HCT116 (cell line): ENCODE measurements at regions not wholly inside any gene's neighbourhood (a gene's known extent, or its start where the extent isn't known, plus 50 kb on each side); places are given as distances from the start of the nearest gene placed in this dataset.

Source experiments
- ATAC-seq: fragments of 200-7000 bp; cut with Tn5 transposase; 2 replicates; pipeline ENCODE4 v1.9.1; 2020; ENCODE audit warnings: mild to moderate bottlenecking, moderate library complexity
- BruUV-seq: library from RNA; stranded (reverse); fragments of 400-500 nt; replicated peaks from 2 replicates; lab custom pipeline; 2021; lab: Mats Ljungman, UMichigan
- CTCF ChIA-PET: fragments of 300-600 bp; sonication (Branson Sonifier 250); formaldehyde crosslinking; loops from one replicate; lab custom pipeline; 2021; ENCODE audit warnings: antibody characterized with exemption; lab: Charles Lee
- POLR2A ChIA-PET: fragments of 300-600, 350-600 bp; sonication (Branson Sonifier 250); formaldehyde crosslinking; loops from one replicate; lab custom pipeline; 2021; ENCODE audit warnings: antibody characterized with exemption; lab: Charles Lee
- RAD21 ChIA-PET, 2 experiments: fragments of 300-600 bp; sonication (Branson Sonifier 250); formaldehyde crosslinking; loops; one replicate each; lab custom pipeline; 2023; ENCODE audit warnings: low total read pairs in 2 of 2; ENCODE audit not compliant: uncharacterized antibody in 2 of 2, unreplicated experiment in 2 of 2, low non-redundant PET in 1 of 2; lab: Charles Lee
- DNase-seq: peaks from one replicate; pipeline ENCODE4 v3.0.0-alpha.2; 2010; ENCODE audit warnings: low read depth, low spot score
- H2AFZ ChIP-seq: fragments of 200-600 bp; shearing (Covaris generic), sonication (generic); 2 replicates; pipeline ENCODE4 v1.6.1; 2017; ENCODE audit warnings: low read depth, mixed run types, mixed read lengths, antibody characterized with exemption, low read length; ENCODE audit not compliant: poor library complexity, severe bottlenecking
- H3K27ac ChIP-seq: 2 replicates; pipeline ENCODE4 v1.5.1; 2012; ENCODE audit warnings: low read depth, low read length
- H3K27me3 ChIP-seq: fragments of 200-600 bp; sonication (generic); 2 replicates; pipeline ENCODE4 v1.6.1; 2016; ENCODE audit warnings: mixed run types, low read length, mixed read lengths; ENCODE audit not compliant: insufficient read depth
- H3K36me3 ChIP-seq, 2 experiments: fragments of 200-500 bp in 1 of 2; fragments of 200-600 bp in 1 of 2; sonication (Bioruptor generic) in 1 of 2; sonication (generic) in 1 of 2; 2 replicates each; pipeline versions ENCODE4 v1.5.1 to v1.6.1; 2014 to 2016; ENCODE audit warnings: low read length in 2 of 2, inconsistent platforms in 1 of 2, mixed read lengths in 1 of 2, mixed run types in 1 of 2; ENCODE audit not compliant: insufficient read depth in 2 of 2, control insufficient read depth in 1 of 2
- H3K4me1 ChIP-seq, 2 experiments: fragments of 200-600 bp in 1 of 2; sonication (generic) in 1 of 2; 2 replicates each; pipeline versions ENCODE4 v1.5.1 to v1.6.1; 2012 to 2017; ENCODE audit warnings: low read length in 2 of 2, inconsistent platforms in 1 of 2, mild to moderate bottlenecking in 1 of 2, mixed read lengths in 1 of 2, mixed run types in 1 of 2, moderate library complexity in 1 of 2; ENCODE audit not compliant: insufficient read depth in 2 of 2, control insufficient read depth in 1 of 2
- H3K4me2 ChIP-seq: fragments of 200-600 bp; sonication (generic); 2 replicates; pipeline ENCODE4 v1.6.1; 2017; ENCODE audit warnings: mixed run types, low read length, mixed read lengths
- H3K4me3 ChIP-seq, 2 experiments: fragments of 200-600 bp in 1 of 2; sonication (generic) in 1 of 2; replicated peaks in 1 of 2; 2 replicates each; pipeline ENCODE4 v1.5.1; 2011 to 2016; ENCODE audit warnings: low read length in 2 of 2, control low read depth in 1 of 2, low read depth in 1 of 2, mild to moderate bottlenecking in 1 of 2, mixed read lengths in 1 of 2, mixed run types in 1 of 2
- H3K79me2 ChIP-seq: fragments of 200-600 bp; sonication (generic); 2 replicates; pipeline ENCODE4 v1.6.1; 2017; ENCODE audit warnings: mild to moderate bottlenecking, mixed run types, low read length, moderate library complexity, mixed read lengths; ENCODE audit not compliant: insufficient read depth
- H3K9ac ChIP-seq: fragments of 200-600 bp; sonication (generic); 2 replicates; pipeline ENCODE4 v1.6.1; 2016; ENCODE audit warnings: low read length, mixed read lengths
- H3K9me2 ChIP-seq: fragments of 200-600 bp; sonication (generic), shearing (Covaris generic); 2 replicates; pipeline ENCODE4 v1.6.1; 2017; ENCODE audit warnings: mixed run types, mild to moderate bottlenecking, moderate library complexity; ENCODE audit not compliant: insufficient read depth
- H3K9me3 ChIP-seq, 2 experiments: fragments of 200-500 bp in 1 of 2; fragments of 200-600 bp in 1 of 2; sonication (Bioruptor generic) in 1 of 2; sonication (generic) in 1 of 2; 2 replicates each; pipeline ENCODE4 v1.6.1; 2014 to 2017; ENCODE audit warnings: low read length in 2 of 2, mixed read lengths in 2 of 2, inconsistent platforms in 1 of 2, low read depth in 1 of 2, mild to moderate bottlenecking in 1 of 2, mixed run types in 1 of 2, moderate library complexity in 1 of 2; ENCODE audit not compliant: control insufficient read depth in 1 of 2, insufficient read depth in 1 of 2
- H4K20me1 ChIP-seq: fragments of 200-600 bp; sonication (generic), shearing (Covaris generic); 2 replicates; pipeline ENCODE4 v1.6.1; 2017; ENCODE audit warnings: mixed run types, mild to moderate bottlenecking, moderate library complexity; ENCODE audit not compliant: insufficient read depth
- CBX3 ChIP-seq: IDR thresholded peaks from 2 replicates; pipeline ENCODE4 v1.6.1; 2012; ENCODE audit warnings: low read depth
- CEBPB ChIP-seq: IDR thresholded peaks from 2 replicates; pipeline ENCODE4 v1.6.1; 2012; ENCODE audit warnings: low read depth
- EZH2 ChIP-seq: fragments of 200-600 bp; sonication (generic); IDR thresholded peaks from 2 replicates; pipeline ENCODE4 v1.6.1; 2017; ENCODE audit warnings: antibody characterized with exemption, mixed run types
- EZH2phosphoT487 ChIP-seq: fragments of 200-600 bp; IDR thresholded peaks from 2 replicates; pipeline ENCODE4 v1.6.1; 2018; ENCODE audit warnings: antibody characterized with exemption, borderline replicate concordance
- FOSL1 ChIP-seq: IDR thresholded peaks from 2 replicates; pipeline ENCODE4 v1.6.1; 2012; ENCODE audit warnings: low read depth
- JUND ChIP-seq: IDR thresholded peaks from 2 replicates; pipeline ENCODE4 v1.6.1; 2012
- POLR2A ChIP-seq: IDR thresholded peaks from 2 replicates; pipeline ENCODE4 v1.7.0; 2011; ENCODE audit warnings: borderline replicate concordance; ENCODE audit not compliant: insufficient read depth, insufficient read length; ENCODE audit errors: extremely low read depth
- POLR2AphosphoS5 ChIP-seq: IDR thresholded peaks from 2 replicates; pipeline ENCODE4 v1.6.1; 2011; ENCODE audit warnings: mild to moderate bottlenecking, low read depth, low read length, moderate library complexity
- SP1 ChIP-seq: IDR thresholded peaks from 2 replicates; pipeline ENCODE4 v1.6.1; 2012; ENCODE audit warnings: low read depth
- SRF ChIP-seq: IDR thresholded peaks from 2 replicates; pipeline ENCODE4 v1.6.1; 2012; ENCODE audit warnings: low read depth
- TCF7L2 ChIP-seq: IDR thresholded peaks from 2 replicates; pipeline ENCODE4 v1.7.0; 2011; ENCODE audit warnings: borderline replicate concordance, inconsistent platforms; ENCODE audit not compliant: insufficient read depth, insufficient read length; ENCODE audit errors: extremely low read depth
- YY1 ChIP-seq: IDR thresholded peaks from 2 replicates; pipeline ENCODE4 v1.6.1; 2011; ENCODE audit warnings: low read length, low read depth, moderate library complexity, mild to moderate bottlenecking; ENCODE audit not compliant: insufficient replicate concordance; ENCODE audit errors: extremely low read depth
- ZBTB33 ChIP-seq: IDR thresholded peaks from 2 replicates; pipeline ENCODE4 v1.6.1; 2011; ENCODE audit warnings: mild to moderate bottlenecking, low read length, moderate library complexity; ENCODE audit not compliant: insufficient replicate concordance; ENCODE audit errors: extremely low read depth
- ZFX ChIP-seq: fragments of 450-650 bp; IDR thresholded peaks from 2 replicates; pipeline ENCODE4 v1.6.1; 2017
- ZNF274 ChIP-seq: fragments of 200-500 bp; sonication (Bioruptor generic); IDR thresholded peaks from 2 replicates; pipeline ENCODE4 v1.6.1; 2014; ENCODE audit warnings: mild to moderate bottlenecking, low read depth, low read length, inconsistent platforms
- intact Hi-C: fragments of 100-400 bp; cut with micrococcal nuclease; formaldehyde crosslinking; loops from 2 replicates; pipeline ENCODE4 v1.10.0; 2022

DNA sequence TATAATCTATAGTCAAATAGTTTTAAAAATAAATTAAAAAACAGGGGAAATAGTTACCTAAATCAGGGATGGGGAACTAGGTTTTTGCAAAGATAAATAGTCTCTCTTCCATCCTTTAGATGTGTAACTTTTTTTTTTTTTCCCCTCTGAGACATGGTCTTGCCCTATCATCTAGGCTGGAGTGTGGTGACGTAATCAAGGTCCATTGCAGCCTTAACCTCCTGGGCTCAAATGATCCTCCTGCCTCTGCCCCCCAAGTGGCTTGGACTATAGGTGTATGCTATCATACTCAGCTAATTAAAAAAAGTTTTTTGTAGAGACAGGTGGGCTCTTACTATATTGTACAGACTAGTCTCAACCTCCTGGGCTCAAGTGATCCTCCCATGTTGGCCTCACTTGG, 316.5 kb downstream of the CCDC85A start:
- H3K9me2 ChIP-seq: no peaks in the 10 kb centered on the region
- H3K36me3 ChIP-seq: no peaks in the 10 kb centered on the region
- RAD21 ChIA-PET: no interaction called here
- H3K9me3 ChIP-seq: no peaks in the 10 kb centered on the region
- intact Hi-C loops: no loop called here
- H3K9ac ChIP-seq: no peak overlapping the region
- H3K4me1 ChIP-seq: no peaks in the 10 kb centered on the region
- no peak for TF ChIP-seq CEBPB
- TF ChIP-seq ZNF274: no peak
- no peak for TF ChIP-seq ZBTB33
- no peak for TF ChIP-seq TCF7L2
- no peak for TF ChIP-seq YY1
- no peak for TF ChIP-seq EZH2phosphoT487
- no peak for TF ChIP-seq SRF
- no peak for TF ChIP-seq ZFX
- no peak for TF ChIP-seq CBX3
- no peak for TF ChIP-seq SP1
- no peak for TF ChIP-seq POLR2AphosphoS5
- TF ChIP-seq POLR2A: no peak
- no peak for TF ChIP-seq EZH2
- no peak for TF ChIP-seq JUND
- no peak for TF ChIP-seq FOSL1
- no TSS peak for BruUV-seq
- H3K27me3 ChIP-seq: no peaks in the 10 kb centered on the region
- H3K4me2 ChIP-seq: no peak overlapping the region
- no peak overlapping the region for H3K4me3 ChIP-seq
- no peaks in the 10 kb centered on the region for H4K20me1 ChIP-seq
- H3K79me2 ChIP-seq: no peaks in the 10 kb centered on the region
- POLR2A ChIA-PET: no interaction called here
- DNase-seq (no peak), ATAC-seq (no peak)
- no peak overlapping the region for H3K27ac ChIP-seq
- CTCF ChIA-PET: no interaction called here
- no peak overlapping the region for H2AFZ ChIP-seq
